SK-N-SH (cell line): ENCODE measurements at regions not wholly inside any gene's neighbourhood (a gene's known extent, or its start where the extent isn't known, plus 50 kb on each side); places are given as distances from the start of the nearest gene placed in this dataset.

Experiments
- CTCF ChIA-PET: fragments of 300-600, 350-600 bp; formaldehyde crosslinking; extraction: SDS; loops from one replicate; lab custom pipeline; 2021; lab: Yijun Ruan, JAX
- POLR2A ChIA-PET: fragments of 350-600 bp; sonication (Branson Sonifier 250); formaldehyde crosslinking; extraction: SDS; loops from one replicate; lab custom pipeline; 2020; ENCODE audit warnings: antibody characterized with exemption, inconsistent platforms; lab: Yijun Ruan, JAX
- DNase-seq: peaks from one replicate; pipeline ENCODE4 v3.0.0; 2012
- H2AFZ ChIP-seq: fragments of 200-600 bp; sonication (generic); 2 replicates; pipeline ENCODE4 v1.8.1; 2016; ENCODE audit warnings: antibody characterized with exemption, mild to moderate bottlenecking, low read depth
- H3F3A ChIP-seq: fragments of 200-600 bp; sonication (generic); replicated peaks from 2 replicates; pipeline ENCODE3; 2016; ENCODE audit warnings: antibody characterized with exemption, mild to moderate bottlenecking; ENCODE audit not compliant: insufficient read depth
- H3K27ac ChIP-seq, 2 experiments: fragments of 200-500 bp in 1 of 2; fragments of 200-600 bp in 1 of 2; sonication (Bioruptor generic) in 1 of 2; sonication (generic), shearing (Covaris generic) in 1 of 2; 2 replicates each; pipeline versions ENCODE4 v1.5.1 to v1.6.1; 2014 to 2016; ENCODE audit warnings: low read depth in 2 of 2, inconsistent platforms in 1 of 2, low read length in 1 of 2, mild to moderate bottlenecking in 1 of 2, mixed read lengths in 1 of 2
- H3K27me3 ChIP-seq: fragments of 200-600 bp; sonication (generic), shearing (Covaris generic); 2 replicates; pipeline ENCODE4 v1.6.1; 2016; ENCODE audit warnings: mixed run types; ENCODE audit not compliant: insufficient read depth
- H3K36me3 ChIP-seq, 2 experiments: fragments of 200-500 bp in 1 of 2; fragments of 200-600 bp in 1 of 2; sonication (Bioruptor generic) in 1 of 2; sonication (generic) in 1 of 2; replicated peaks in 1 of 2; 2 replicates each; pipeline versions ENCODE3 to v1.5.1; 2014 to 2016; ENCODE audit warnings: low read length in 1 of 2, mild to moderate bottlenecking in 1 of 2; ENCODE audit not compliant: insufficient read depth in 2 of 2, control insufficient read depth in 1 of 2
- H3K4me1 ChIP-seq, 2 experiments: fragments of 200-500 bp in 1 of 2; fragments of 200-600 bp in 1 of 2; sonication (Bioruptor generic) in 1 of 2; sonication (generic), shearing (Covaris generic) in 1 of 2; 2 replicates each; pipeline versions ENCODE4 v1.5.1 to v1.6.1; 2014 to 2016; ENCODE audit warnings: low read depth in 1 of 2, low read length in 1 of 2, mixed run types in 1 of 2; ENCODE audit not compliant: insufficient read depth in 2 of 2, control insufficient read depth in 1 of 2
- H3K4me2 ChIP-seq: fragments of 200-600 bp; sonication (generic), shearing (Covaris generic); 2 replicates; pipeline ENCODE4 v1.6.1; 2017; ENCODE audit warnings: mixed run types
- H3K4me3 ChIP-seq, 2 experiments: fragments of 200-500 bp in 1 of 2; fragments of 200-600 bp in 1 of 2; sonication (Bioruptor generic) in 1 of 2; sonication (generic), shearing (Covaris generic) in 1 of 2; 2 replicates each; pipeline versions ENCODE4 v1.5.1 to v1.8.1; 2014 to 2016; ENCODE audit warnings: low read depth in 2 of 2, inconsistent platforms in 1 of 2, low read length in 1 of 2, mild to moderate bottlenecking in 1 of 2, mixed read lengths in 1 of 2, moderate library complexity in 1 of 2
- H3K79me2 ChIP-seq: fragments of 200-600 bp; sonication (generic); 2 replicates; pipeline ENCODE4 v1.8.1; 2017; ENCODE audit warnings: mild to moderate bottlenecking; ENCODE audit not compliant: insufficient read depth
- H3K9ac ChIP-seq: fragments of 200-600 bp; sonication (generic); 2 replicates; pipeline ENCODE4 v1.6.1; 2017; ENCODE audit warnings: mixed run types
- H3K9me2 ChIP-seq: fragments of 200-600 bp; sonication (generic); 2 replicates; pipeline ENCODE4 v1.6.1; 2017; ENCODE audit warnings: mixed run types
- H3K9me3 ChIP-seq: fragments of 200-600 bp; sonication (generic); 2 replicates; pipeline ENCODE4 v1.6.1; 2017; ENCODE audit warnings: mixed run types, mild to moderate bottlenecking, moderate library complexity
- H4K20me1 ChIP-seq: fragments of 200-600 bp; sonication (generic); 2 replicates; pipeline ENCODE4 v1.6.1; 2017; ENCODE audit warnings: mild to moderate bottlenecking, mixed run types; ENCODE audit not compliant: insufficient read depth
- CHD2 ChIP-seq: fragments of 150-350 bp; IDR thresholded peaks from 2 replicates; pipeline ENCODE4 v1.6.1; 2018; ENCODE audit warnings: low read length; ENCODE audit not compliant: partially characterized antibody
- EP300 ChIP-seq, 2 experiments: IDR thresholded peaks; 2 replicates each; pipeline versions ENCODE4 v1.4.0 to v1.6.1; 2012; ENCODE audit warnings: borderline replicate concordance in 1 of 2, low read depth in 1 of 2, low read length in 1 of 2
- EZH2phosphoT487 ChIP-seq: fragments of 200-600 bp; sonication (generic); IDR thresholded peaks from 2 replicates; pipeline ENCODE4 v1.6.1; 2017; ENCODE audit warnings: low read depth, mixed run types, mild to moderate bottlenecking, antibody characterized with exemption, moderate library complexity, borderline replicate concordance
- FOSL2 ChIP-seq: IDR thresholded peaks from 2 replicates; pipeline ENCODE4 v1.4.0; 2012; ENCODE audit warnings: low read depth, mild to moderate bottlenecking, moderate library complexity, borderline replicate concordance
- FOXM1 ChIP-seq: IDR thresholded peaks from 2 replicates; pipeline ENCODE4 v1.4.0; 2012; ENCODE audit warnings: low read depth, mild to moderate bottlenecking
- GABPA ChIP-seq: IDR thresholded peaks from 2 replicates; pipeline ENCODE4 v1.4.0; 2012; ENCODE audit warnings: low read depth, mild to moderate bottlenecking
- JUND ChIP-seq: IDR thresholded peaks from 2 replicates; pipeline ENCODE4 v1.4.0; 2012
- MXI1 ChIP-seq: IDR thresholded peaks from 2 replicates; pipeline ENCODE4 v1.6.1; 2012; ENCODE audit warnings: mild to moderate bottlenecking, low read depth, low read length, improper control_type of control experiment
- NFIC ChIP-seq: IDR thresholded peaks from 2 replicates; pipeline ENCODE4 v1.4.0; 2012; ENCODE audit warnings: borderline replicate concordance
- NRF1 ChIP-seq: IDR thresholded peaks from 2 replicates; pipeline ENCODE4 v1.6.1; 2012; ENCODE audit warnings: low read depth, mild to moderate bottlenecking, low read length
- POLR2AphosphoS5 ChIP-seq: IDR thresholded peaks from 2 replicates; pipeline ENCODE4 v1.6.1; 2012; ENCODE audit warnings: low read depth, low read length
- RAD21 ChIP-seq: IDR thresholded peaks from 2 replicates; pipeline ENCODE4 v1.6.1; 2012; ENCODE audit warnings: mild to moderate bottlenecking, low read length
- RCOR1 ChIP-seq: fragments of 150-350 bp; IDR thresholded peaks from 2 replicates; pipeline ENCODE4 v1.6.1; 2017; ENCODE audit warnings: antibody characterized with exemption, low read length
- RXRA ChIP-seq: IDR thresholded peaks from 2 replicates; pipeline ENCODE4 v1.4.0; 2012; ENCODE audit warnings: low read depth, mild to moderate bottlenecking, borderline replicate concordance
- TAF1 ChIP-seq: IDR thresholded peaks from 2 replicates; pipeline ENCODE4 v1.6.1; 2012; ENCODE audit warnings: low read depth, mild to moderate bottlenecking, low read length, moderate library complexity, borderline replicate concordance
- TCF12 ChIP-seq: IDR thresholded peaks from 2 replicates; pipeline ENCODE4 v1.4.0; 2012
- TEAD4 ChIP-seq: IDR thresholded peaks from 2 replicates; pipeline ENCODE4 v1.4.0; 2012; ENCODE audit warnings: mild to moderate bottlenecking, borderline replicate concordance; ENCODE audit not compliant: insufficient read depth
- ZBTB33 ChIP-seq: IDR thresholded peaks from 2 replicates; pipeline ENCODE4 v1.4.0; 2012; ENCODE audit warnings: low read depth, borderline replicate concordance
- WGBS: methylation state at CpG from one replicate; pipeline ENCODE4 v1.1.6; 2017; ENCODE audit warnings: low lambda C conversion rate; 5-methylcytosine and 5-hydroxymethylcytosine counted together
- TF ChIP-seq, protein P1 (sequence below): IDR thresholded peaks from 2 replicates; pipeline ENCODE4 v1.6.1; 2012; ENCODE audit warnings: mild to moderate bottlenecking, low read depth, low read length, moderate library complexity
- TF ChIP-seq, protein P2 (sequence below): IDR thresholded peaks from 2 replicates; pipeline ENCODE4 v1.4.0; 2012; ENCODE audit warnings: low read depth

GRCh38 chr15:35319354-35319753 is 226.6 kb downstream of the DPH6 start:
- H3K9ac ChIP-seq = no peak overlapping the region
- DNase-seq = no peak
- H3K36me3 ChIP-seq = no peaks in the 10 kb centered on the region
- no peaks in the 10 kb centered on the region for H3K4me1 ChIP-seq
- H4K20me1 ChIP-seq = no peaks in the 10 kb centered on the region
- H3K4me3 ChIP-seq = no peak overlapping the region
- H3K27me3 ChIP-seq = no peaks in the 10 kb centered on the region
- ChIA-PET CTCF (no interaction called here), POLR2A (no interaction called here)
- no peak for TF ChIP-seq EZH2phosphoT487
- TF ChIP-seq, protein P1, sequence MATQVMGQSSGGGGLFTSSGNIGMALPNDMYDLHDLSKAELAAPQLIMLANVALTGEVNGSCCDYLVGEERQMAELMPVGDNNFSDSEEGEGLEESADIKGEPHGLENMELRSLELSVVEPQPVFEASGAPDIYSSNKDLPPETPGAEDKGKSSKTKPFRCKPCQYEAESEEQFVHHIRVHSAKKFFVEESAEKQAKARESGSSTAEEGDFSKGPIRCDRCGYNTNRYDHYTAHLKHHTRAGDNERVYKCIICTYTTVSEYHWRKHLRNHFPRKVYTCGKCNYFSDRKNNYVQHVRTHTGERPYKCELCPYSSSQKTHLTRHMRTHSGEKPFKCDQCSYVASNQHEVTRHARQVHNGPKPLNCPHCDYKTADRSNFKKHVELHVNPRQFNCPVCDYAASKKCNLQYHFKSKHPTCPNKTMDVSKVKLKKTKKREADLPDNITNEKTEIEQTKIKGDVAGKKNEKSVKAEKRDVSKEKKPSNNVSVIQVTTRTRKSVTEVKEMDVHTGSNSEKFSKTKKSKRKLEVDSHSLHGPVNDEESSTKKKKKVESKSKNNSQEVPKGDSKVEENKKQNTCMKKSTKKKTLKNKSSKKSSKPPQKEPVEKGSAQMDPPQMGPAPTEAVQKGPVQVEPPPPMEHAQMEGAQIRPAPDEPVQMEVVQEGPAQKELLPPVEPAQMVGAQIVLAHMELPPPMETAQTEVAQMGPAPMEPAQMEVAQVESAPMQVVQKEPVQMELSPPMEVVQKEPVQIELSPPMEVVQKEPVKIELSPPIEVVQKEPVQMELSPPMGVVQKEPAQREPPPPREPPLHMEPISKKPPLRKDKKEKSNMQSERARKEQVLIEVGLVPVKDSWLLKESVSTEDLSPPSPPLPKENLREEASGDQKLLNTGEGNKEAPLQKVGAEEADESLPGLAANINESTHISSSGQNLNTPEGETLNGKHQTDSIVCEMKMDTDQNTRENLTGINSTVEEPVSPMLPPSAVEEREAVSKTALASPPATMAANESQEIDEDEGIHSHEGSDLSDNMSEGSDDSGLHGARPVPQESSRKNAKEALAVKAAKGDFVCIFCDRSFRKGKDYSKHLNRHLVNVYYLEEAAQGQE = no peak
- TF ChIP-seq GABPA = no peak
- no peak for TF ChIP-seq EP300 (IDR thresholded peaks at IDR 0.05; ENCODE audit: borderline replicate concordance in 1 of 2, low read depth in 1 of 2, low read length in 1 of 2)
- TF ChIP-seq POLR2AphosphoS5 = no peak
- no peak overlapping the region for H2AFZ ChIP-seq
- H3K27ac ChIP-seq = no peak overlapping the region
- no peak overlapping the region for H3K4me2 ChIP-seq
- 90% methylated on average over 8 of the region's 8 CpGs for WGBS
- H3F3A ChIP-seq = no peaks in the 10 kb centered on the region
- H3K79me2 ChIP-seq = no peaks in the 10 kb centered on the region
- no peaks in the 10 kb centered on the region for H3K9me2 ChIP-seq
- no peaks in the 10 kb centered on the region for H3K9me3 ChIP-seq

- Histone ChIP-seq H3F3A (no peaks in the 10 kb centered on the region), H2AFZ (no peak overlapping the region), H3K27me3 (no peaks in the 10 kb centered on the region), H3K27ac (no peak overlapping the region), H3K9me3 (no peaks in the 10 kb centered on the region), H3K79me2 (no peaks in the 10 kb centered on the region), H3K4me1 (peaks cover 0 to under 1% of the 10 kb centered on the region in 2 experiments; a peak in 1 of 4 replicates), H3K36me3 (no peaks in the 10 kb centered on the region), H3K9me2 (no peaks in the 10 kb centered on the region), H3K4me2 (no peak overlapping the region), H4K20me1 (no peaks in the 10 kb centered on the region), H3K9ac (no peak overlapping the region), H3K4me3 (no peak overlapping the region)
- CTCF ChIA-PET = interaction anchor here (1.4 kb wide), 1 partner anchor 127 kb away, joined by 3 read pairs; no protein-coding TSS in a partner anchor
- POLR2A ChIA-PET = no interaction called here
- no peak for DNase-seq
- no peak for TF ChIP-seq TCF12
- no peak for TF ChIP-seq EZH2phosphoT487
- TF ChIP-seq RXRA = no peak
- TF ChIP-seq FOSL2 = no peak
- TF ChIP-seq MXI1 = no peak
- no peak for TF ChIP-seq JUND
- no peak for TF ChIP-seq FOXM1
- no peak for TF ChIP-seq TAF1
- no peak for TF ChIP-seq NRF1
- TF ChIP-seq, protein P2, sequence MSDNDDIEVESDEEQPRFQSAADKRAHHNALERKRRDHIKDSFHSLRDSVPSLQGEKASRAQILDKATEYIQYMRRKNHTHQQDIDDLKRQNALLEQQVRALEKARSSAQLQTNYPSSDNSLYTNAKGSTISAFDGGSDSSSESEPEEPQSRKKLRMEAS = no peak
- TF ChIP-seq RAD21 = no peak
- no peak for TF ChIP-seq POLR2AphosphoS5
- TF ChIP-seq TEAD4 = no peak
- TF ChIP-seq ZBTB33 = no peak
- TF ChIP-seq, protein P1 = no peak
- TF ChIP-seq NFIC = no peak
- no peak for TF ChIP-seq CHD2
- TF ChIP-seq RCOR1 = no peak
These were observed 228.7 kb downstream of the DPH6 start for GRCh38 chr15:35317217-35317616.
